ENCODE measurements at regions not wholly inside any gene's neighbourhood (a gene's known extent, or its start where the extent isn't known, plus 50 kb on each side); places are given as distances from the start of the nearest gene placed in this dataset.
A peak's percentile ranks its signal among the peaks of the same experiment; 100 is the strongest.

DNA sequence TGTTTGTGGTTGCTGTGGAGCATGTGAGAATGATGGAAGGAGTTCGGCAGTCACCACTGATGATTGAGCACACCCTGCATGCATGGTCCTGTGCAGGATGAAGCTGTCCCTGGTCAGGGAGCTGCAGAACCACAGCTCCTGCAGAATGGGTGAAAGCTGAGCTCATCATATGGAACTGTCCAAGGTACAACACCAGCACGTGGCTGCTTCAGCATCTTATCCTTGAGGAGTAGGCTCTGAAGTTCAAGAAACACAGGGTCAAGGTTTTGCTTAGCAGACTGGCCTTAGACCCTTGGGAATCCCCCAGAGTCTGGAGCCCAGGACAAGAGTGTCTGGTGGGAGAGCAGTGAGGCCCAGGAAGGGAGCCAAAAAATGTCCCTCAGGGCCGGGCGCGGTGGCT lies 182.4 kb upstream of the LARGE1 start:
- Histone ChIP-seq H3K4me1 (ENCODE audit: insufficient read depth, low read length) (no peaks in the 10 kb centered on the region), H3K36me3 (ENCODE audit: insufficient read depth, low read length) (no peaks in the 10 kb centered on the region), H3K4me3 (ENCODE audit: low read length) (no peak overlapping the region), H3K27ac (ENCODE audit: low read depth, low read length) (no peak overlapping the region), H3K27me3 (ENCODE audit: insufficient read depth, low read length, poor library complexity, severe bottlenecking) (no peaks in the 10 kb centered on the region), H3K9me3 (ENCODE audit: low read length) (no peaks in the 10 kb centered on the region)
- no peaks in the 10 kb centered on the region for H3K36me3 Mint-ChIP-seq
- ChIA-PET CTCF (no interaction called here), POLR2A (no interaction called here)
- H3K4me3 Mint-ChIP-seq = no peak overlapping the region
- H3K27ac Mint-ChIP-seq = no peak overlapping the region
- no peak for DNase-seq
- H3K27me3 Mint-ChIP-seq = peaks cover 0 to under 1% of the 10 kb centered on the region in 2 donors
- H3K9me3 Mint-ChIP-seq = peaks cover 0 to 20% (median 4%) of the 10 kb centered on the region in 5 donors
- no peaks in the 10 kb centered on the region for H3K4me1 Mint-ChIP-seq

- Mint-ChIP-seq H3K4me1 (no peaks in the 10 kb centered on the region), H3K36me3 (no peaks in the 10 kb centered on the region), H3K9me3 (peaks cover 0 to 18% (median 4%) of the 10 kb centered on the region in 5 donors), H3K27ac (no peak overlapping the region), H3K4me3 (no peak overlapping the region), H3K27me3 (no peaks in the 10 kb centered on the region)
- DNase-seq = no peak
- Histone ChIP-seq H3K9me3 (ENCODE audit: low read length) (no peaks in the 10 kb centered on the region), H3K27me3 (ENCODE audit: insufficient read depth, low read length, poor library complexity, severe bottlenecking) (no peaks in the 10 kb centered on the region), H3K4me1 (ENCODE audit: insufficient read depth, low read length) (no peaks in the 10 kb centered on the region), H3K27ac (ENCODE audit: low read depth, low read length) (no peak overlapping the region), H3K36me3 (ENCODE audit: insufficient read depth, low read length) (no peaks in the 10 kb centered on the region), H3K4me3 (ENCODE audit: low read length) (no peak overlapping the region)
- ChIA-PET POLR2A (no interaction called here), CTCF (no interaction called here)
Measured at GRCh38 chr22:34105461-34106062, 185.3 kb upstream of the LARGE1 start.

- H3K4me1 ChIP-seq (ENCODE audit: insufficient read depth, low read length) = no peaks in the 10 kb centered on the region
- Mint-ChIP-seq H3K27ac (no peak overlapping the region), H3K4me3 (no peak overlapping the region), H3K36me3 (no peaks in the 10 kb centered on the region), H3K27me3 (no peaks in the 10 kb centered on the region), H3K4me1 (no peaks in the 10 kb centered on the region), H3K9me3 (peaks cover 2 to 10% (median 3%) of the 10 kb centered on the region in 5 donors)
- no peak overlapping the region for H3K4me3 ChIP-seq (ENCODE audit: low read length)
- POLR2A ChIA-PET = no interaction called here
- H3K9me3 ChIP-seq (ENCODE audit: low read length) = no peaks in the 10 kb centered on the region
- H3K36me3 ChIP-seq (ENCODE audit: insufficient read depth, low read length) = no peaks in the 10 kb centered on the region
- CTCF ChIA-PET = no interaction called here
- no peaks in the 10 kb centered on the region for H3K27me3 ChIP-seq (ENCODE audit: insufficient read depth, low read length, poor library complexity, severe bottlenecking)
- H3K27ac ChIP-seq (ENCODE audit: low read depth, low read length) = no peak overlapping the region
- DNase-seq = no peak
Measured at GRCh38 chr22:34108168-34108567, 187.9 kb upstream of the LARGE1 start.

DNA sequence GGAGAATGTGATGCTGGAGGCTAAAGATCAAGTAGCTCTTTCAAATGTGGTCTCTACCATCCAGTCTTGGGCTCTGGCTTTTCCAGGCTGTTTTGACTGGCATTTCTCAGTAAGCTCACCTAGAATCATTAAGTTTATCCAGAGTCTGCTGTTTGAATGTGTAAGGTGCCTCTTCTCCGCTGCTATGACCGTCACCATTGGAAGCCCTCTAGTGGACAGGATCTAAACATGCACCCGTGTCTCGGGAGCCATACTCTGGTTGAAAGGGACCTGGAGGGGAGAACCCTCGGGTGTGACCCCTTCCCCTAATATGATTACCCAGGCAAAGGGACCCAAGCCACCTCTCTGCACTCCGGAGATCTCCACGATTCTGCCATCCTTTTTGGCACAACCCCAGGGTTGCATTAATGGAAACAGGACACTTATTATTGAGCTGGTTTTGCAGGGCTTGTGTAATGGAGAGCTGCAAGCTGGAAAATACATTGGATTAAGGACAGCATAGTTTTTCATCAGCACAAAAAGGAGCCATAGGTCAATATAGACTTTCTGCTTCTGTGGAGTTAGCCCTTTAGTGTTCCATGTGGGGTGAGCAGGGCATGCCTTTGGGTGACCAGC lies 191.0 kb upstream of the LARGE1 start:
- no peaks in the 10 kb centered on the region for H3K27me3 Mint-ChIP-seq
- H3K27ac ChIP-seq (ENCODE audit: low read depth, low read length) = no peak overlapping the region
- H3K27ac Mint-ChIP-seq = no peak overlapping the region
- no peaks in the 10 kb centered on the region for H3K4me1 Mint-ChIP-seq
- ChIA-PET CTCF (no interaction called here), POLR2A (no interaction called here)
- no peaks in the 10 kb centered on the region for H3K27me3 ChIP-seq (ENCODE audit: insufficient read depth, low read length, poor library complexity, severe bottlenecking)
- DNase-seq = peak in 1 of 5 donors; percentile 1
- H3K4me3 ChIP-seq (ENCODE audit: low read length) = no peak overlapping the region
- H3K9me3 Mint-ChIP-seq = peaks cover 2 to 11% (median 3%) of the 10 kb centered on the region in 5 donors
- no peaks in the 10 kb centered on the region for H3K4me1 ChIP-seq (ENCODE audit: insufficient read depth, low read length)
- H3K36me3 ChIP-seq (ENCODE audit: insufficient read depth, low read length) = no peaks in the 10 kb centered on the region
- no peaks in the 10 kb centered on the region for H3K9me3 ChIP-seq (ENCODE audit: low read length)
- H3K36me3 Mint-ChIP-seq = no peaks in the 10 kb centered on the region
- H3K4me3 Mint-ChIP-seq = no peak overlapping the region

DNA sequence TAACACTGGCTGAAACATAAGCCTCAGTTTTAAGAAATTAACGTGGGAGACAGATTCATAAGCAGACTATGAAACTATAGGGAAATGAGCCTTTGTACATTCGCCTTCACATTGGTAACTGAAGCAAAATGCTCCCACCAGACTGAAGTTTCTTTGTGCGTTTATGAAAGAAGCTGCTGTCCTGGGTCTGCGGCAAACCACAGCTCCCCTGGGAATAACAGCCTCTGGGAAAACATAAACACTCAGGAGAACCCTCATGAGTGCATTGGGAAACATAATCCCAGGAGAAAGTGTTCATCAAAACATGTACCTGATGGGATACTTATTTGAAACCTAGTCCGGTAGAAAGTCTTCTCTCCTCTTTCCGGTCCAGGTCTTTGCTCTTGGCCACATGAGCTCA lies 193.1 kb upstream of the LARGE1 start:
- Mint-ChIP-seq H3K27me3 (no peaks in the 10 kb centered on the region), H3K36me3 (no peaks in the 10 kb centered on the region), H3K27ac (no peak overlapping the region), H3K9me3 (peaks cover 0 to 8% (median 2%) of the 10 kb centered on the region in 5 donors), H3K4me1 (no peaks in the 10 kb centered on the region), H3K4me3 (no peak overlapping the region)
- ChIA-PET POLR2A (no interaction called here), CTCF (no interaction called here)
- no peaks in the 10 kb centered on the region for H3K27me3 ChIP-seq (ENCODE audit: insufficient read depth, low read length, poor library complexity, severe bottlenecking)
- H3K4me3 ChIP-seq (ENCODE audit: low read length) = no peak overlapping the region
- H3K27ac ChIP-seq (ENCODE audit: low read depth, low read length) = no peak overlapping the region
- no peak for DNase-seq
- H3K9me3 ChIP-seq (ENCODE audit: low read length) = no peaks in the 10 kb centered on the region
- no peaks in the 10 kb centered on the region for H3K4me1 ChIP-seq (ENCODE audit: insufficient read depth, low read length)
- H3K36me3 ChIP-seq (ENCODE audit: insufficient read depth, low read length) = no peaks in the 10 kb centered on the region

- H3K27ac Mint-ChIP-seq = no peak overlapping the region
- no peaks in the 10 kb centered on the region for H3K27me3 Mint-ChIP-seq
- no peaks in the 10 kb centered on the region for H3K4me1 Mint-ChIP-seq
- DNase-seq = no peak
- Histone ChIP-seq H3K4me3 (ENCODE audit: low read length) (no peak overlapping the region), H3K9me3 (ENCODE audit: low read length) (no peaks in the 10 kb centered on the region), H3K4me1 (ENCODE audit: insufficient read depth, low read length) (no peaks in the 10 kb centered on the region), H3K27me3 (ENCODE audit: insufficient read depth, low read length, poor library complexity, severe bottlenecking) (no peaks in the 10 kb centered on the region), H3K36me3 (ENCODE audit: insufficient read depth, low read length) (no peaks in the 10 kb centered on the region), H3K27ac (ENCODE audit: low read depth, low read length) (no peak overlapping the region)
- ChIA-PET CTCF (no interaction called here), POLR2A (no interaction called here)
- peaks cover 0 to 8% (median 2%) of the 10 kb centered on the region in 5 donors for H3K9me3 Mint-ChIP-seq
- no peaks in the 10 kb centered on the region for H3K36me3 Mint-ChIP-seq
- no peak overlapping the region for H3K4me3 Mint-ChIP-seq
Measured at GRCh38 chr22:34114406-34114805, 194.1 kb upstream of the LARGE1 start.

GRCh38 chr22:34115722-34116121 lies 195.4 kb upstream of the LARGE1 start:
- no peaks in the 10 kb centered on the region for H3K9me3 ChIP-seq (ENCODE audit: low read length)
- no peaks in the 10 kb centered on the region for H3K27me3 ChIP-seq (ENCODE audit: insufficient read depth, low read length, poor library complexity, severe bottlenecking)
- POLR2A ChIA-PET = no interaction called here
- H3K36me3 ChIP-seq (ENCODE audit: insufficient read depth, low read length) = no peaks in the 10 kb centered on the region
- no peak overlapping the region for H3K27ac ChIP-seq (ENCODE audit: low read depth, low read length)
- no peak overlapping the region for H3K4me3 ChIP-seq (ENCODE audit: low read length)
- CTCF ChIA-PET = no interaction called here
- H3K27ac Mint-ChIP-seq = no peak overlapping the region
- no peaks in the 10 kb centered on the region for H3K36me3 Mint-ChIP-seq
- peaks cover 0 to 8% (median 6%) of the 10 kb centered on the region in 5 donors for H3K9me3 Mint-ChIP-seq
- DNase-seq = no peak
- H3K4me1 Mint-ChIP-seq = no peaks in the 10 kb centered on the region
- H3K4me3 Mint-ChIP-seq = no peak overlapping the region
- no peaks in the 10 kb centered on the region for H3K27me3 Mint-ChIP-seq
- H3K4me1 ChIP-seq (ENCODE audit: insufficient read depth, low read length) = no peaks in the 10 kb centered on the region

GRCh38 chr22:34116126-34116525 lies 195.8 kb upstream of the LARGE1 start:
- Histone ChIP-seq H3K36me3 (ENCODE audit: insufficient read depth, low read length) (no peaks in the 10 kb centered on the region), H3K4me3 (ENCODE audit: low read length) (no peak overlapping the region), H3K27me3 (ENCODE audit: insufficient read depth, low read length, poor library complexity, severe bottlenecking) (no peaks in the 10 kb centered on the region), H3K4me1 (ENCODE audit: insufficient read depth, low read length) (no peaks in the 10 kb centered on the region), H3K27ac (ENCODE audit: low read depth, low read length) (no peak overlapping the region), H3K9me3 (ENCODE audit: low read length) (no peaks in the 10 kb centered on the region)
- Mint-ChIP-seq H3K9me3 (peaks cover 0 to 8% (median 6%) of the 10 kb centered on the region in 5 donors), H3K4me1 (no peaks in the 10 kb centered on the region), H3K27ac (no peak overlapping the region), H3K27me3 (no peaks in the 10 kb centered on the region), H3K36me3 (no peaks in the 10 kb centered on the region), H3K4me3 (no peak overlapping the region)
- POLR2A ChIA-PET = no interaction called here
- no peak for DNase-seq
- CTCF ChIA-PET = no interaction called here
